ENCODE measurements at regions not wholly inside any gene's neighbourhood (a gene's known extent, or its start where the extent isn't known, plus 50 kb on each side); places are given as distances from the start of the nearest gene placed in this dataset.

GRCh38 chr11:95616256-95616804 is 173.3 kb downstream of the FAM76B start:
- no peak overlapping the region for H3K4me3 ChIP-seq (replicated peaks in 1 of 2; ENCODE audit: low read depth in 1 of 2, low read length in 2 of 2)
- no peaks in the 10 kb centered on the region for H3K36me3 ChIP-seq (ENCODE audit: control insufficient read depth in 1 of 2, insufficient read depth in 2 of 2, low read length in 2 of 2)
- no peak overlapping the region for H3K4me2 ChIP-seq (ENCODE audit: low read length)
- intact Hi-C loops (cut with micrococcal nuclease) = no loop called here
- no peaks in the 10 kb centered on the region for H3K9me2 ChIP-seq (ENCODE audit: insufficient read depth)
- no peaks in the 10 kb centered on the region for H3K79me2 ChIP-seq (ENCODE audit: insufficient read depth, low read length)
- TF ChIP-seq EZH2phosphoT487 (IDR thresholded peaks at IDR 0.05; ENCODE audit: borderline replicate concordance) (no peak), CEBPB (IDR thresholded peaks at IDR 0.05; ENCODE audit: low read depth) (no peak), ELF1 (IDR thresholded peaks at IDR 0.05; ENCODE audit: borderline replicate concordance, low read depth) (no peak), POLR2A (IDR thresholded peaks at IDR 0.05; ENCODE audit: borderline replicate concordance, extremely low read depth, insufficient read depth, insufficient read length) (no peak), MAX (IDR thresholded peaks at IDR 0.05) (no peak), TCF7L2 (IDR thresholded peaks at IDR 0.05; ENCODE audit: borderline replicate concordance, extremely low read depth, insufficient read depth, insufficient read length) (no peak), ZBTB33 (IDR thresholded peaks at IDR 0.05; ENCODE audit: extremely low read depth, insufficient replicate concordance, low read length) (no peak), JUND (IDR thresholded peaks at IDR 0.05) (no peak), SRF (IDR thresholded peaks at IDR 0.05; ENCODE audit: low read depth) (no peak), POLR2AphosphoS5 (IDR thresholded peaks at IDR 0.05; ENCODE audit: low read depth, low read length) (no peak), EZH2 (IDR thresholded peaks at IDR 0.05) (no peak), RAD21 (IDR thresholded peaks at IDR 0.05; ENCODE audit: low read depth) (no peak)
- no peaks in the 10 kb centered on the region for H4K20me1 ChIP-seq (ENCODE audit: insufficient read depth)
- H3K4me1 ChIP-seq (ENCODE audit: control insufficient read depth in 1 of 2, insufficient read depth in 2 of 2, low read length in 2 of 2) = no peaks in the 10 kb centered on the region
- H3K27ac ChIP-seq (ENCODE audit: low read depth, low read length) = no peak overlapping the region
- POLR2A ChIA-PET = no interaction called here
- ATAC-seq (no peak), DNase-seq (ENCODE audit: low read depth, low spot score) (no peak)
- H2AFZ ChIP-seq (ENCODE audit: low read depth, low read length, poor library complexity, severe bottlenecking) = no peak overlapping the region
- 0 out of 2 replicates have a peak, but pooled peaks cover 4% of the 10 kb centered on the region for H3K27me3 ChIP-seq (ENCODE audit: insufficient read depth, low read length)
- CTCF ChIA-PET = no interaction called here
- RAD21 ChIA-PET (ENCODE audit: low non-redundant PET in 1 of 2, low total read pairs in 2 of 2, uncharacterized antibody in 2 of 2, unreplicated experiment in 2 of 2) = no interaction called here
- H3K9me3 ChIP-seq (ENCODE audit: control insufficient read depth in 1 of 2, insufficient read depth in 1 of 2, low read depth in 1 of 2, low read length in 2 of 2) = no peaks in the 10 kb centered on the region
- no peak overlapping the region for H3K9ac ChIP-seq (ENCODE audit: low read length)
- no TSS peak for BruUV-seq (replicated peaks)

Measured in HCT116 (cell line).